Neural crest cell (in vitro differentiated cells): ENCODE measurements at regions not wholly inside any gene's neighbourhood (a gene's known extent, or its start where the extent isn't known, plus 50 kb on each side); places are given as distances from the start of the nearest gene placed in this dataset.

Experiments
- DNase-seq: peaks from one replicate; pipeline ENCODE4 v3.0.0; 2021; ENCODE audit warnings: low read depth, mixed read lengths, low spot score
- H3K27ac Mint-ChIP-seq: one replicate; pipeline ENCODE4 v1.8.0; 2021; ENCODE audit warnings: mild to moderate bottlenecking, mixed read lengths; ENCODE audit not compliant: unreplicated experiment
- H3K27me3 Mint-ChIP-seq: 2 replicates; pipeline ENCODE4 v1.8.0; 2021; ENCODE audit warnings: low read depth, mild to moderate bottlenecking, mixed read lengths
- H3K36me3 Mint-ChIP-seq: 2 replicates; pipeline ENCODE4 v1.8.0; 2021; ENCODE audit warnings: low read depth, mild to moderate bottlenecking, mixed read lengths
- H3K4me1 Mint-ChIP-seq: 2 replicates; pipeline ENCODE4 v1.8.0; 2021; ENCODE audit warnings: mixed read lengths
- H3K4me3 Mint-ChIP-seq: one replicate; pipeline ENCODE4 v1.8.0; 2021; ENCODE audit warnings: mild to moderate bottlenecking, mixed read lengths
- H3K9me3 Mint-ChIP-seq: 2 replicates; pipeline ENCODE4 v1.8.0; 2021; ENCODE audit warnings: mixed read lengths
- TF ChIP-seq, protein P1 (sequence below): fragments of 200-600 bp; sonication (generic); conservative IDR thresholded peaks from 2 replicates; pipeline ENCODE4 v1.5.0; 2021; ENCODE audit warnings: antibody characterized with exemption, mild to moderate bottlenecking

DNA sequence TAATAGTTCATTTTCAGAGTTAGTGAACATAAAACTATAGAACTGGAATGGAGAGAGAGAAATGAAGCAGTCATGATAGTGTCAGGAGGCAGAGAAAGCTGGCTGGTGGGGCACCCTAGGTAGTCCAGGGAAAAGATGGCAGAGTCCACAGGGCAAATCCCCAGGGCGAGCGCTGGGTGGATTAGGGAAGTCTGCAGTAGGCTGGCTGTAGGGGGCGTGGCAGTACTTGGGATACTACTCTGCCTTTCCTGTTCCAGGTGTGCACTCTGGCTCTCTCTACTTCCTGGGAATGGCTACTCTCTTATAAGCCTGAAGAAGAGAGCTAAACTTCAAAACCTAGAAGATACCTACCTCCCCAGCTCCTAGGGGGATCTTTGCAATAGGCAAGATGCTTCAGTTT is 232.9 kb upstream of the SLC10A2 start:
- no peaks in the 10 kb centered on the region for H3K36me3 Mint-ChIP-seq
- H3K4me1 Mint-ChIP-seq: no peaks in the 10 kb centered on the region
- H3K4me3 Mint-ChIP-seq: no peak overlapping the region
- H3K9me3 Mint-ChIP-seq: no peaks in the 10 kb centered on the region
- no peak for DNase-seq
- TF ChIP-seq, protein P1, sequence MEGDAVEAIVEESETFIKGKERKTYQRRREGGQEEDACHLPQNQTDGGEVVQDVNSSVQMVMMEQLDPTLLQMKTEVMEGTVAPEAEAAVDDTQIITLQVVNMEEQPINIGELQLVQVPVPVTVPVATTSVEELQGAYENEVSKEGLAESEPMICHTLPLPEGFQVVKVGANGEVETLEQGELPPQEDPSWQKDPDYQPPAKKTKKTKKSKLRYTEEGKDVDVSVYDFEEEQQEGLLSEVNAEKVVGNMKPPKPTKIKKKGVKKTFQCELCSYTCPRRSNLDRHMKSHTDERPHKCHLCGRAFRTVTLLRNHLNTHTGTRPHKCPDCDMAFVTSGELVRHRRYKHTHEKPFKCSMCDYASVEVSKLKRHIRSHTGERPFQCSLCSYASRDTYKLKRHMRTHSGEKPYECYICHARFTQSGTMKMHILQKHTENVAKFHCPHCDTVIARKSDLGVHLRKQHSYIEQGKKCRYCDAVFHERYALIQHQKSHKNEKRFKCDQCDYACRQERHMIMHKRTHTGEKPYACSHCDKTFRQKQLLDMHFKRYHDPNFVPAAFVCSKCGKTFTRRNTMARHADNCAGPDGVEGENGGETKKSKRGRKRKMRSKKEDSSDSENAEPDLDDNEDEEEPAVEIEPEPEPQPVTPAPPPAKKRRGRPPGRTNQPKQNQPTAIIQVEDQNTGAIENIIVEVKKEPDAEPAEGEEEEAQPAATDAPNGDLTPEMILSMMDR: no peak
- no peak overlapping the region for H3K27ac Mint-ChIP-seq
- H3K27me3 Mint-ChIP-seq: no peaks in the 10 kb centered on the region

GRCh38 chr13:103297083-103297482 is 230.9 kb upstream of the SLC10A2 start:
- Mint-ChIP-seq H3K4me3 (no peak overlapping the region), H3K9me3 (no peaks in the 10 kb centered on the region), H3K36me3 (no peaks in the 10 kb centered on the region), H3K27ac (no peak overlapping the region), H3K4me1 (peaks cover 7% of the 10 kb centered on the region), H3K27me3 (no peaks in the 10 kb centered on the region)
- TF ChIP-seq, protein P1: no peak
- no peak for DNase-seq

DNA sequence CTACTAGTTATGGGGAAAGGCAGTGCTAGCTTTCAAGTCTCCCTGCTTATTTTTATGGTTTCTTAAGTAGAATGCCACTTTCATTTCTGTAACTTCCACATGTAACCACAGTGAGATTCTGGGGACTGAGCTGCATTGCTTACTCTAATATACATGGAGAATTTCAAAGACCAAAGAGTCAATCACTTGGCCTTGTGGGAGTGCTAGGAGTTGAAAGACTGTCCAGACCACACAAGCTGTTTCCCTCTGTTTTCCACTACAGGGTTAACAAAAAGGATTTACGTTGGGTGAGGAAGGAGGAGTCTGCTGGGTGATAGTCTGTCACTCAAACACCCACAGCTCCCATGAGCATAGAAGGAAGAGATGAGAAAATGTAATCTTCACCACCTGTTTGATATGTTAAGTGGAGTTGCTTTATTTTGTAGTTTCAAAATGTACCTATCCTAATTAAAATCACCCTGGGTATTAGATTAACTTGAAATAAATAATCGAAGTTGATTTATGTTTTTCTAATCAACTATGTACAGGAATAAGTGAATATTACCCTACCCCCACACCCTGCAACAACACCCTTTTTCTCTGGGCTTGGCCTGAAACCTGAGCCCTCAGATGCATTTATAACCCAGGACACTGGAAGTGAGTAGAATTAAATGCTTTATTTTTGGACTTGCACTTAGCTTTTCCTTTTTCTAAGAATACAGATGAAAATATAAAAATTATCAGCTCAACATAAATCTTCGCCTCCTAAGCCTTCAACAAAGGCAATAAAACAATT is 225.8 kb upstream of the SLC10A2 start:
- TF ChIP-seq, protein P1: no peak
- H3K4me3 Mint-ChIP-seq: no peak overlapping the region
- no peaks in the 10 kb centered on the region for H3K27me3 Mint-ChIP-seq
- H3K9me3 Mint-ChIP-seq: no peaks in the 10 kb centered on the region
- peaks cover 17% of the 10 kb centered on the region for H3K4me1 Mint-ChIP-seq
- no peaks in the 10 kb centered on the region for H3K36me3 Mint-ChIP-seq
- DNase-seq: no peak
- H3K27ac Mint-ChIP-seq: no peak overlapping the region

- Mint-ChIP-seq H3K27me3 (no peaks in the 10 kb centered on the region), H3K4me3 (no peak overlapping the region), H3K9me3 (no peaks in the 10 kb centered on the region), H3K36me3 (no peaks in the 10 kb centered on the region), H3K4me1 (peaks cover 17% of the 10 kb centered on the region), H3K27ac (no peak overlapping the region)
- TF ChIP-seq, protein P1: no peak
- no peak for DNase-seq
Observed at GRCh38 chr13:103291226-103291625, 225.0 kb upstream of the SLC10A2 start.

GRCh38 chr13:103289681-103290080 is 223.5 kb upstream of the SLC10A2 start:
- Mint-ChIP-seq H3K27me3 (no peaks in the 10 kb centered on the region), H3K4me3 (no peak overlapping the region), H3K4me1 (peaks cover 17% of the 10 kb centered on the region), H3K9me3 (no peaks in the 10 kb centered on the region), H3K36me3 (no peaks in the 10 kb centered on the region), H3K27ac (no peak overlapping the region)
- no peak for DNase-seq
- TF ChIP-seq, protein P1: no peak
